Astrocyte (in vitro differentiated cells and primary cell): ENCODE measurements at regions not wholly inside any gene's neighbourhood (a gene's known extent, or its start where the extent isn't known, plus 50 kb on each side); places are given as distances from the start of the nearest gene placed in this dataset.

Experiments used
- DNase-seq: peaks from one replicate; pipeline ENCODE4 v3.0.0-alpha.2; 2010; ENCODE audit warnings: low read depth
- FAIRE-seq: peaks from 2 replicates; lab custom pipeline; 2011; peaks lifted over from hg19 to GRCh38; lab: Jason Lieb, UNC
- H2AFZ ChIP-seq: 2 replicates; pipeline ENCODE4 v1.6.0; 2012; ENCODE audit warnings: low read depth, low read length, inconsistent platforms
- H3K27ac ChIP-seq: 2 replicates; pipeline ENCODE4 v1.5.1; 2011; ENCODE audit warnings: low read depth, low read length, inconsistent platforms
- H3K27me3 ChIP-seq: 2 replicates; pipeline ENCODE4 v1.6.0; 2011; ENCODE audit warnings: low read length, inconsistent platforms; ENCODE audit not compliant: insufficient read depth
- H3K36me3 ChIP-seq: 2 replicates; pipeline ENCODE4 v1.5.1; 2011; ENCODE audit warnings: low read length, inconsistent platforms; ENCODE audit not compliant: insufficient read depth
- H3K4me1 ChIP-seq: 2 replicates; pipeline ENCODE4 v1.5.1; 2011; ENCODE audit warnings: low read length, inconsistent platforms; ENCODE audit not compliant: insufficient read depth
- H3K4me2 ChIP-seq: 2 replicates; pipeline ENCODE4 v1.6.0; 2012; ENCODE audit warnings: low read length, inconsistent platforms
- H3K4me3 ChIP-seq: 2 replicates; pipeline ENCODE4 v1.5.1; 2011; ENCODE audit warnings: low read depth, mild to moderate bottlenecking, low read length, inconsistent platforms; ENCODE audit not compliant: insufficient read depth
- H3K79me2 ChIP-seq: 2 replicates; pipeline ENCODE4 v1.6.0; 2012; ENCODE audit warnings: mild to moderate bottlenecking, low read length, inconsistent platforms; ENCODE audit not compliant: insufficient read depth
- H3K9ac ChIP-seq: 2 replicates; pipeline ENCODE4 v1.6.0; 2012; ENCODE audit warnings: mild to moderate bottlenecking, low read length, inconsistent platforms
- H3K9me3 ChIP-seq: 2 replicates; pipeline ENCODE4 v1.5.1; 2012; ENCODE audit warnings: low read depth, mild to moderate bottlenecking, low read length, inconsistent platforms; ENCODE audit not compliant: insufficient read depth
- H4K20me1 ChIP-seq: 2 replicates; pipeline ENCODE4 v1.6.0; 2012; ENCODE audit warnings: low read length, inconsistent platforms; ENCODE audit not compliant: insufficient read depth
- H3K27ac Mint-ChIP-seq: one replicate; pipeline ENCODE4 v1.8.0; 2021; ENCODE audit warnings: mild to moderate bottlenecking, mixed read lengths; ENCODE audit not compliant: unreplicated experiment
- H3K27me3 Mint-ChIP-seq: one replicate; pipeline ENCODE4 v1.8.0; 2021; ENCODE audit warnings: low read depth, mixed read lengths; ENCODE audit not compliant: unreplicated experiment
- H3K36me3 Mint-ChIP-seq: one replicate; pipeline ENCODE4 v1.8.0; 2021; ENCODE audit warnings: low read depth, mixed read lengths; ENCODE audit not compliant: unreplicated experiment
- H3K4me1 Mint-ChIP-seq: one replicate; pipeline ENCODE4 v1.8.0; 2021; ENCODE audit warnings: low read depth, mixed read lengths; ENCODE audit not compliant: unreplicated experiment
- H3K4me3 Mint-ChIP-seq: one replicate; pipeline ENCODE4 v1.8.0; 2021; ENCODE audit warnings: mild to moderate bottlenecking, moderate library complexity, mixed read lengths; ENCODE audit not compliant: unreplicated experiment
- H3K9me3 Mint-ChIP-seq: one replicate; pipeline ENCODE4 v1.8.0; 2021; ENCODE audit warnings: mild to moderate bottlenecking, mixed read lengths; ENCODE audit not compliant: unreplicated experiment
- EZH2 ChIP-seq: IDR thresholded peaks from 2 replicates; pipeline ENCODE4 v1.6.1; 2012; ENCODE audit warnings: mild to moderate bottlenecking, low read length, inconsistent platforms; ENCODE audit not compliant: insufficient read depth
- TF ChIP-seq, protein P1 (sequence below): IDR thresholded peaks from 2 replicates; pipeline ENCODE4 v1.5.1; 2011; ENCODE audit warnings: low read depth, mild to moderate bottlenecking, inconsistent platforms, low read length, moderate library complexity; ENCODE audit not compliant: insufficient read depth

DNA sequence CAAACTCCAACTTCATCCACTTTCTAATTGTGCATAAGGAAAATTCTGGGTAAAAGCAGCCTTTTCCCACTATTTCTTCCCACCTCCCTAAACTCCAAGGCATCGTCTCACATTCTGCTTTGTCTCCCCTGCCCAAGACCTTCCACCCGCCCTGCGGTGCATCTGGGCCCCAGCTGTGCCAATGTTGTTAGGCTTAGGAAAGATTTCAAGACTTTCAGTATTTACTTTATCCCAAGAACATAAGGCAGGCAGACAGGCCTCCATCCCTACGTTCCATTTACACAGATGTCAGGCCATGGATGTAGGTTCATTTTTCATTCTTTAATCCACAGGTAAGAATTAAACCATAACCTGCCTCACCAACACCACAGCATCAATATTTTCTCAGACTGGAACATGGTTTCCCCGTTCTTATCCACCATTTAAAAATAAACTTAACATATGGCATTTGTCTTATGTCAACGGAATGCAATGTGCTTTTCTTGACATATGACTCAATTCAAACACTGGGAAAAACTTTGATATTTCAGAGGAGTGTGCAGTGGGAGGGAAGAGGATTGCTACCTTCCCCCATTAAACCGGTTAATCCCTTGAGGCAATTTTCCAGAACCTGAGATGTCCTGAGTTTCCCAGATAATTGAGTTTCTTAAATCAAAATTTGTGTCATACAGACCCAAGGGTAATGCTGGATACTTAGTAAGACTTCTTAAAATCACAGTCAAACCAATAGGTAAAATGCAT, 238.0 kb upstream of the LRIG1 start:
- no peaks in the 10 kb centered on the region for H3K36me3 Mint-ChIP-seq
- no peak overlapping the region for H2AFZ ChIP-seq

DNA sequence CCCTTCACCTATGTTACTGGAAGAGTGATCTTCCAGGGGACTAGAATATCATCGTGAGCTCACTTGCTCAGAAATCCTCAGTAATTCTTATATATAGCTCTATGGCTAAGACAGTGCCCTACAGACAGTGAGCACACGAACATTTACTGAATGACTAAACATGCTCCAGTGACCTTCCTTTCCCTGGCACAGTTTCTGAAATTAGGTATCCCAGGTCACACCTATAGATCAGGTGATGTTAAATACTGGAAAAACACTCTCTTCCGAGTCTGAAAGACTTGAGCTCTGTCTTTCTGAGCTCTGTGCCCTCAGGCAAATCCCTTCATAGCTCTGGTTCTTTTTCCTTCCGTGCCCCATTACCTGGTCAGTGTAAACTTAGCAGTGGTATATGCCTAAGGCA, 239.4 kb upstream of the LRIG1 start:
- Histone ChIP-seq H3K9me3 (no peaks in the 10 kb centered on the region), H3K4me2 (no peak overlapping the region), H2AFZ (no peak overlapping the region), H3K27me3 (no peaks in the 10 kb centered on the region), H3K79me2 (no peaks in the 10 kb centered on the region), H3K27ac (no peak overlapping the region), H4K20me1 (no peaks in the 10 kb centered on the region), H3K9ac (no peak overlapping the region), H3K4me1 (peaks cover 7% of the 10 kb centered on the region), H3K36me3 (no peaks in the 10 kb centered on the region), H3K4me3 (no peak overlapping the region)
- H3K4me1 Mint-ChIP-seq, result peaks cover 9% of the 10 kb centered on the region
- no peak overlapping the region for H3K4me3 Mint-ChIP-seq
- DNase-seq (no peak), FAIRE-seq (no peak)
- TF ChIP-seq EZH2, result no peak
- TF ChIP-seq, protein P1, sequence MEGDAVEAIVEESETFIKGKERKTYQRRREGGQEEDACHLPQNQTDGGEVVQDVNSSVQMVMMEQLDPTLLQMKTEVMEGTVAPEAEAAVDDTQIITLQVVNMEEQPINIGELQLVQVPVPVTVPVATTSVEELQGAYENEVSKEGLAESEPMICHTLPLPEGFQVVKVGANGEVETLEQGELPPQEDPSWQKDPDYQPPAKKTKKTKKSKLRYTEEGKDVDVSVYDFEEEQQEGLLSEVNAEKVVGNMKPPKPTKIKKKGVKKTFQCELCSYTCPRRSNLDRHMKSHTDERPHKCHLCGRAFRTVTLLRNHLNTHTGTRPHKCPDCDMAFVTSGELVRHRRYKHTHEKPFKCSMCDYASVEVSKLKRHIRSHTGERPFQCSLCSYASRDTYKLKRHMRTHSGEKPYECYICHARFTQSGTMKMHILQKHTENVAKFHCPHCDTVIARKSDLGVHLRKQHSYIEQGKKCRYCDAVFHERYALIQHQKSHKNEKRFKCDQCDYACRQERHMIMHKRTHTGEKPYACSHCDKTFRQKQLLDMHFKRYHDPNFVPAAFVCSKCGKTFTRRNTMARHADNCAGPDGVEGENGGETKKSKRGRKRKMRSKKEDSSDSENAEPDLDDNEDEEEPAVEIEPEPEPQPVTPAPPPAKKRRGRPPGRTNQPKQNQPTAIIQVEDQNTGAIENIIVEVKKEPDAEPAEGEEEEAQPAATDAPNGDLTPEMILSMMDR, result no peak
- H3K27ac Mint-ChIP-seq, result no peak overlapping the region
- H3K27me3 Mint-ChIP-seq, result peaks cover 3% of the 10 kb centered on the region
- H3K9me3 Mint-ChIP-seq, result peaks cover 7% of the 10 kb centered on the region
- no peaks in the 10 kb centered on the region for H3K36me3 Mint-ChIP-seq

More for the DNA sequence above, 238.0 kb upstream of the LRIG1 start:
- H3K27me3 Mint-ChIP-seq, result peaks cover 3% of the 10 kb centered on the region
- no peak overlapping the region for H3K4me3 Mint-ChIP-seq
- H3K27me3 ChIP-seq, result no peaks in the 10 kb centered on the region
- peaks cover 9% of the 10 kb centered on the region for H3K4me1 Mint-ChIP-seq
- H3K4me2 ChIP-seq, result peak overlapping the region; percentile 23
- FAIRE-seq (no peak), DNase-seq (peak; percentile 58)
- no peaks in the 10 kb centered on the region for H4K20me1 ChIP-seq
- no peaks in the 10 kb centered on the region for H3K9me3 ChIP-seq
- H3K4me1 ChIP-seq, result peaks cover 7% of the 10 kb centered on the region
- TF ChIP-seq EZH2, result no peak
- TF ChIP-seq, protein P1, result no peak
- H3K9me3 Mint-ChIP-seq, result peaks cover 7% of the 10 kb centered on the region
- H3K9ac ChIP-seq, result peak overlapping the region; percentile 2
- no peak overlapping the region for H3K4me3 ChIP-seq
- H3K27ac ChIP-seq, result peak overlapping the region; percentile 30
- no peaks in the 10 kb centered on the region for H3K36me3 ChIP-seq
- peak overlapping the region; percentile 9 for H3K27ac Mint-ChIP-seq
- H3K79me2 ChIP-seq, result no peaks in the 10 kb centered on the region

DNA sequence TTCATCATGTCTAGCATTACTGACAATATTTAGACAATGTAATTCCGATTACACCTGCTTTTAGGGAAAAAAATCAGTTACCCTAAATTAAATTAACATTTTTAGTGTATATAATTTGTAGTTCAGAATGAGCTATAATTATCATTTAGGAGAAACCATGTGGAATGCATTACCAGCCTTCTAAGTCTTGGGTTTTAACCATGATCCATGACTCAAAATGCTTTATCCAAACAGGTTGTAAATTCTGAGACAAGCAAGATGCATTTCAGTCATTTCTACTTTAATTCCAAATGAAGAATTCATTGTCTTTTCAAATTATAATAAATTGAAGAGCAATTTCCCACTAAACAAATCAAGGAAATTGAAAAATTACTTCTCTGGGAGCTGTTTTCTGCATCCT, 243.7 kb upstream of the LRIG1 start:
- Histone ChIP-seq H3K4me2 (no peak overlapping the region), H2AFZ (no peak overlapping the region), H3K4me3 (no peak overlapping the region), H3K4me1 (no peaks in the 10 kb centered on the region), H3K79me2 (no peaks in the 10 kb centered on the region), H3K9me3 (no peaks in the 10 kb centered on the region), H3K36me3 (no peaks in the 10 kb centered on the region), H3K9ac (no peak overlapping the region), H3K27me3 (no peaks in the 10 kb centered on the region), H3K27ac (no peak overlapping the region), H4K20me1 (no peaks in the 10 kb centered on the region)
- FAIRE-seq, result no peak
- Mint-ChIP-seq H3K4me3 (no peak overlapping the region), H3K36me3 (no peaks in the 10 kb centered on the region), H3K27ac (no peak overlapping the region), H3K27me3 (peaks cover 5% of the 10 kb centered on the region), H3K9me3 (peaks cover 5% of the 10 kb centered on the region), H3K4me1 (peaks cover 5% of the 10 kb centered on the region)
- DNase-seq, result no peak
- TF ChIP-seq, protein P1, result no peak
- no peak for TF ChIP-seq EZH2
